Kidney epithelial cell (primary cell): ENCODE measurements at regions not wholly inside any gene's neighbourhood (a gene's known extent, or its start where the extent isn't known, plus 50 kb on each side); places are given as distances from the start of the nearest gene placed in this dataset.

Experiments used
- DNase-seq: peaks from one replicate; pipeline ENCODE4 v3.0.0-alpha.2; 2010; ENCODE audit warnings: low read depth
- H3K27me3 ChIP-seq: 2 replicates; pipeline ENCODE4 v1.6.0; 2011; ENCODE audit warnings: low read length; ENCODE audit not compliant: control insufficient read depth, insufficient read depth
- H3K36me3 ChIP-seq: 2 replicates; pipeline ENCODE4 v1.5.1; 2011; ENCODE audit warnings: low read length; ENCODE audit not compliant: control insufficient read depth, insufficient read depth
- H3K4me3 ChIP-seq: 2 replicates; pipeline ENCODE4 v1.5.1; 2011; ENCODE audit warnings: low read depth, mild to moderate bottlenecking, control low read depth, low read length
- TF ChIP-seq, protein P1 (sequence below): IDR thresholded peaks from 2 replicates; pipeline ENCODE4 v1.5.1; 2011; ENCODE audit warnings: mild to moderate bottlenecking, moderate library complexity, low read length, control low read depth, inconsistent platforms; ENCODE audit not compliant: insufficient read depth, poor library complexity, severe bottlenecking

DNA sequence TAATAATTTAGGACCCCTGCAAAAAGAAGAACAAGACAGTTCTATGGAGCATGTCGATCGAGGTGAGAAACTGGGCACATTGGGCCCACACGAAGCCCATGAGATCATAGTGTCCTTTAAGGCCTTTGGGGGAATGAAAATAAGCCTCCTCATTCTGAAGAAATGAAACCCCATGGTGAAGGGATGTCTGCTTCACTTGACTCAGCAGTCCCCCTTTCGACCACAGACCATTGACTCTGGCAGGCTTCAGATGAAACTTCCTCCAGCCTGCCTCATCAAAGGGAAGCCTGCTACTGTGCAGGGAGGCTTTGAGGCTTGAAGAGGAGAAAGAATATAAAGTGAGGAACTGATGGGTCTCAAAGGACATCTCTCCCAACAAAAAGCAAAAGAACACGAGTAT, 144.2 kb upstream of the FBXL4 start:
- DNase-seq, result no peak
- Histone ChIP-seq H3K27me3 (peaks cover 8% of the 10 kb centered on the region), H3K4me3 (no peak overlapping the region), H3K36me3 (no peaks in the 10 kb centered on the region)
- TF ChIP-seq, protein P1, sequence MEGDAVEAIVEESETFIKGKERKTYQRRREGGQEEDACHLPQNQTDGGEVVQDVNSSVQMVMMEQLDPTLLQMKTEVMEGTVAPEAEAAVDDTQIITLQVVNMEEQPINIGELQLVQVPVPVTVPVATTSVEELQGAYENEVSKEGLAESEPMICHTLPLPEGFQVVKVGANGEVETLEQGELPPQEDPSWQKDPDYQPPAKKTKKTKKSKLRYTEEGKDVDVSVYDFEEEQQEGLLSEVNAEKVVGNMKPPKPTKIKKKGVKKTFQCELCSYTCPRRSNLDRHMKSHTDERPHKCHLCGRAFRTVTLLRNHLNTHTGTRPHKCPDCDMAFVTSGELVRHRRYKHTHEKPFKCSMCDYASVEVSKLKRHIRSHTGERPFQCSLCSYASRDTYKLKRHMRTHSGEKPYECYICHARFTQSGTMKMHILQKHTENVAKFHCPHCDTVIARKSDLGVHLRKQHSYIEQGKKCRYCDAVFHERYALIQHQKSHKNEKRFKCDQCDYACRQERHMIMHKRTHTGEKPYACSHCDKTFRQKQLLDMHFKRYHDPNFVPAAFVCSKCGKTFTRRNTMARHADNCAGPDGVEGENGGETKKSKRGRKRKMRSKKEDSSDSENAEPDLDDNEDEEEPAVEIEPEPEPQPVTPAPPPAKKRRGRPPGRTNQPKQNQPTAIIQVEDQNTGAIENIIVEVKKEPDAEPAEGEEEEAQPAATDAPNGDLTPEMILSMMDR, result no peak

DNA sequence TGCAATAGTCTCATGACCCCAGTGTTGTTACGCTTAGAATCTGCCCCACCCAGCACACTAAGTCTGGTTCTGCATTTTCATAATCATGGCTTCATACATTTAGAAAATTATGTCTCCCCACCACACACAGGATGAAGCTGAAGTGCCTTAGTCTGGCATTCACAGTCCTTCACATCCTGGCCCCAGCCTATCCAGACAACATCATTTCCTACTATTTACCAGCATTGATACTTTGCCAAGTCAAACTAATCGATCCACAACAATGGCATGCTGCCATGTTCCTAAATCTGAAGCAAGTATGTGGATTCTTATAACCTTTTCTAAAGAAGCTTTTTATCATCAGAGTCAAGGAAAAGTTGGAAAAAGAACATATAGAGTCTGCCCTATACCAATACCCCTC, 132.4 kb upstream of the FBXL4 start:
- TF ChIP-seq, protein P1, result no peak
- no peaks in the 10 kb centered on the region for H3K27me3 ChIP-seq

GRCh38 chr6:99079058-99079457, 131.3 kb upstream of the FBXL4 start:
- no peak for DNase-seq
- TF ChIP-seq, protein P1, result no peak
- Histone ChIP-seq H3K36me3 (no peaks in the 10 kb centered on the region), H3K4me3 (no peak overlapping the region), H3K27me3 (no peaks in the 10 kb centered on the region)

More for the DNA sequence above, 132.4 kb upstream of the FBXL4 start:
- DNase-seq, result no peak
- H3K4me3 ChIP-seq, result no peak overlapping the region
- no peaks in the 10 kb centered on the region for H3K36me3 ChIP-seq

DNA sequence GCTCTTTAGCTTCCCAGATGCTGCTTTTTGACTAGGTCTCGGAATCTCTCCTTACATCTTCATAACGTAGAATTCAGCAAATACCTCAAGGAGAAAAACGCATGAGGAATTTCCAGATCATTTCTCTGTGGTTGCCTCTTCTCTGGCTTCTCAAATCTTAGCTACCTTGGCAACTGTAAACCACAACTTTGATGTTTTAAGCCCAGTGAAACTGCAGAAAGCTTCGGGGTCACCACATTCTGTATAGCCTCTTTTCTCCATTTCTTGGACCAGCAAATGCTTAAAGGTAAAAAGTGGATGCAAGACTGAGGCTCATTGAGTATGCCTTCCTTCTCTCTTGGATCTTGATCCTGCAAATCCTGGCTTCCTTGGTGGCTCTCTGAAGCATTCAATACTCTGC, 125.5 kb upstream of the FBXL4 start:
- no peaks in the 10 kb centered on the region for H3K36me3 ChIP-seq
- no peak overlapping the region for H3K4me3 ChIP-seq
- TF ChIP-seq, protein P1, result no peak
- H3K27me3 ChIP-seq, result no peaks in the 10 kb centered on the region
- DNase-seq, result no peak

- TF ChIP-seq, protein P1, result no peak
Observed at GRCh38 chr6:99066044-99066443, 118.3 kb upstream of the FBXL4 start.

GRCh38 chr6:99064834-99065233, 117.1 kb upstream of the FBXL4 start:
- Histone ChIP-seq H3K36me3 (no peaks in the 10 kb centered on the region), H3K27me3 (no peaks in the 10 kb centered on the region), H3K4me3 (no peak overlapping the region)
- no peak for DNase-seq
- TF ChIP-seq, protein P1, result no peak

More at GRCh38 chr6:99066044-99066443, 118.3 kb upstream of the FBXL4 start:
- DNase-seq, result no peak
- no peaks in the 10 kb centered on the region for H3K36me3 ChIP-seq
- H3K27me3 ChIP-seq, result no peaks in the 10 kb centered on the region
- no peak overlapping the region for H3K4me3 ChIP-seq
